Nephron progenitor cell (in vitro differentiated cells): ENCODE measurements at regions not wholly inside any gene's neighbourhood (a gene's known extent, or its start where the extent isn't known, plus 50 kb on each side); places are given as distances from the start of the nearest gene placed in this dataset.

Experiments used
- DNase-seq: peaks from one replicate; pipeline ENCODE4 v3.0.0; 2021
- H3K27ac Mint-ChIP-seq: 2 replicates; pipeline ENCODE4 v1.8.0; 2021; ENCODE audit warnings: mild to moderate bottlenecking, moderate library complexity, mixed read lengths
- H3K27me3 Mint-ChIP-seq: 2 replicates; pipeline ENCODE4 v1.8.0; 2021; ENCODE audit warnings: mild to moderate bottlenecking, low read depth, mixed read lengths; ENCODE audit not compliant: poor library complexity
- H3K36me3 Mint-ChIP-seq: 2 replicates; pipeline ENCODE4 v1.8.0; 2021; ENCODE audit warnings: low read depth, mixed read lengths
- H3K4me1 Mint-ChIP-seq: 2 replicates; pipeline ENCODE4 v1.8.0; 2021; ENCODE audit warnings: mixed read lengths
- H3K4me3 Mint-ChIP-seq: 2 replicates; pipeline ENCODE4 v1.8.0; 2021; ENCODE audit warnings: mild to moderate bottlenecking, moderate library complexity, mixed read lengths
- H3K9me3 Mint-ChIP-seq: 2 replicates; pipeline ENCODE4 v1.8.0; 2021; ENCODE audit warnings: mild to moderate bottlenecking, moderate library complexity, mixed read lengths
- TF ChIP-seq, protein P1 (sequence below): fragments of 200-600 bp; sonication (generic); IDR thresholded peaks from 2 replicates; pipeline ENCODE4 v1.5.0; 2021; ENCODE audit warnings: antibody characterized with exemption

DNA sequence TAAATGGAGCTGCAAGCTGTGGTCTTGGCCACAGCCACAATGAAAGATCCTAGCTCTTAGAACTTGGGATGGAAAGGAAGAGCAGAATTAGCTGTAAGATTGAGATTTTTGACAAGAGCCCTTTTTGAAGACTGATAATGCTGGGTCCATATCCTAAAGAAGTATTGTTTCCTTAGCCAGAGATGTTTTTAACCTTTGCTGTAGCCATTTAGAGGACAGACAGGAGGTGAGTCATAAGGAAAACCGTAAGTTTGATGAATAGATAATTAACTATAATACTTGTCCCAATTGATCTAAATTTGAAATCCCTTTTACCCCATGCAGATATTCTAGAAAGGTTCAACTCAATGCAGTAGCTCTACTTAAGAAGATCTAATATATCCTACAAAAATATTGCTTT, 213.7 kb downstream of the HTR1B start:
- Mint-ChIP-seq H3K27me3 (no peaks in the 10 kb centered on the region), H3K4me3 (no peak overlapping the region), H3K36me3 (peaks cover 5% of the 10 kb centered on the region), H3K9me3 (peaks cover 30% of the 10 kb centered on the region), H3K27ac (no peak overlapping the region), H3K4me1 (peaks cover 7% of the 10 kb centered on the region)
- TF ChIP-seq, protein P1, sequence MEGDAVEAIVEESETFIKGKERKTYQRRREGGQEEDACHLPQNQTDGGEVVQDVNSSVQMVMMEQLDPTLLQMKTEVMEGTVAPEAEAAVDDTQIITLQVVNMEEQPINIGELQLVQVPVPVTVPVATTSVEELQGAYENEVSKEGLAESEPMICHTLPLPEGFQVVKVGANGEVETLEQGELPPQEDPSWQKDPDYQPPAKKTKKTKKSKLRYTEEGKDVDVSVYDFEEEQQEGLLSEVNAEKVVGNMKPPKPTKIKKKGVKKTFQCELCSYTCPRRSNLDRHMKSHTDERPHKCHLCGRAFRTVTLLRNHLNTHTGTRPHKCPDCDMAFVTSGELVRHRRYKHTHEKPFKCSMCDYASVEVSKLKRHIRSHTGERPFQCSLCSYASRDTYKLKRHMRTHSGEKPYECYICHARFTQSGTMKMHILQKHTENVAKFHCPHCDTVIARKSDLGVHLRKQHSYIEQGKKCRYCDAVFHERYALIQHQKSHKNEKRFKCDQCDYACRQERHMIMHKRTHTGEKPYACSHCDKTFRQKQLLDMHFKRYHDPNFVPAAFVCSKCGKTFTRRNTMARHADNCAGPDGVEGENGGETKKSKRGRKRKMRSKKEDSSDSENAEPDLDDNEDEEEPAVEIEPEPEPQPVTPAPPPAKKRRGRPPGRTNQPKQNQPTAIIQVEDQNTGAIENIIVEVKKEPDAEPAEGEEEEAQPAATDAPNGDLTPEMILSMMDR: no peak
- no peak for DNase-seq

DNA sequence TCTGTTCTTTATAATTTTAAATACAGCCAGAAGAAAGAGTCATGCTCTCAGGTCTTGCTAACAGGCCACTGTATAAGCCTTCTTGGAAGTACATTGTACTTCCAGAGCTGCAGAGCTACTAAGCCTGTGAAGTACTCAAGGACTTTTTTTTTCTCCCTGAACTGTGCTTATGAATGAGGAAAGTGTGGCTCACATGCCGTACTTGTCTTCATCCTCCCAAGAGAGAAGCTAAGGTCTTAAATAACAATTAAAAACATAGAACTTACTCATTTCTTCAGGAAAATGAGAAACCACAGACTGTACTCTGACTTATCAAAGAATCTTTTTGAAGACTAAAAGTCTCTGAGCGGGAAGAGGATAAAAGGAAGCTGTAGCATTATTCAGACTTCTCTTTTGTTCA, 218.3 kb downstream of the HTR1B start:
- DNase-seq: no peak
- TF ChIP-seq, protein P1: no peak
- H3K27me3 Mint-ChIP-seq: no peaks in the 10 kb centered on the region
- H3K27ac Mint-ChIP-seq: no peak overlapping the region
- H3K4me1 Mint-ChIP-seq: peaks cover 7% of the 10 kb centered on the region
- H3K9me3 Mint-ChIP-seq: no peaks in the 10 kb centered on the region
- H3K4me3 Mint-ChIP-seq: no peak overlapping the region
- no peaks in the 10 kb centered on the region for H3K36me3 Mint-ChIP-seq

DNA sequence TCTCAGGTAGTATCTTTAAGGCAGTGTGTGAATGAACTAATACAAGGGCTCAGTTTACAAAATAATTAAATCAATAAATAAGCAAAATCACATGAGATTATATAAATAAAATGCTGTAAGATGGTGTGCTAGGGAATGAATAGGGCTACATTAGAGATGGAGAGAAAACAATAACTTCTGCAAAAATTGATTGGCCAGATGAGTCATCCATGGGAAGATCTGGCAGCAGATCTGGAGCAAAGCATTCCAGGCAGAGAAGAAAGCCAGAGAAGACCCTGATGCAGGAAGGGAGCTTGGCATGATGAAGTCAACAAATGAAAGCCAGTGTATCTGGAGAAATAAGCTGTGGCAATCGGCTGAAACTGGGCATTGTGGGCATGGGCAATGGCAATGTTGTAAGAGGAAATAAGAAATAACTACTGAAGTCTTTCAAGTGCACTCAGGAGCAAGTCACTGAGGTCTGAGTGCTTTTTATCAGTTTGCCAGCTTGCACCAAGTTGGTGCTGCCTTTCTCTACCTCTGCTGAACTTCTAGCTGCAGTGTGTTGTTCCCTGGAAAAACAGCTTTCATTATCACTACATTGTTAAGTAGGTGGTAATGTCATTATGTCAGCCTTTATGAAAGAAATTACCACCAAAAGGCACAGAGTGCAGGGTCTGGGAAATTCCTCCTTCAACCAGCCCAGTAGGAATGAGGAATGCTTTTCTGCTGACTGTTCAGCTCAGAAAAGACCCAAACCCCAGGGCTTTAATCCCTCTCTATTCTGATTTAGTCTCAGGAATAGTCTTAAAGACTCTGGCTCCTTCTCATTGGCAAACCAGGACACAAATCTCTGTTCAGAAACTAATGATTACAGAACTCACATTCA, 231.6 kb downstream of the HTR1B start:
- TF ChIP-seq, protein P1: no peak
- DNase-seq: no peak
- no peak overlapping the region for H3K4me3 Mint-ChIP-seq
- H3K36me3 Mint-ChIP-seq: no peaks in the 10 kb centered on the region
- no peak overlapping the region for H3K27ac Mint-ChIP-seq
- H3K9me3 Mint-ChIP-seq: no peaks in the 10 kb centered on the region
- no peaks in the 10 kb centered on the region for H3K27me3 Mint-ChIP-seq
- H3K4me1 Mint-ChIP-seq: no peaks in the 10 kb centered on the region

DNA sequence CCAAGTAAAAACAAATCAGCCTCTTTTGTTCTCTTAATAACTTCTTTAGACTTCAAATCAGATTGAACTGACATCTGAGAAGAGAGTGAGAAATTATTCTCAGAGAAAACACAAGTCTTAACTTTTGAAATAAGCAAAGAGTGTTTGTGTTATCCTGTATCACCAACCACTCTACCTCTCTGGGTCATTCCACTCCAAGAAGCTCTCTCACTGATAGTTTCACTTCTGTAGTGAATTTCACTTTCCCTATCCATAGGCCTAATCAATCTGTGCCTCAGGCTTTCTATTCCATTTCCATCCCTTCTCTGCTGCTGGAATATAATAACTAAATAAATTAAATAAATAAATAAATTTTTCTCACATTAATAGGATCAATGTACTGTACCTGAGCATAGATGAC, 235.0 kb downstream of the HTR1B start:
- TF ChIP-seq, protein P1: no peak
- Mint-ChIP-seq H3K4me3 (no peak overlapping the region), H3K27ac (no peak overlapping the region), H3K27me3 (peaks cover 4% of the 10 kb centered on the region), H3K36me3 (no peaks in the 10 kb centered on the region), H3K9me3 (peaks cover 4% of the 10 kb centered on the region), H3K4me1 (no peaks in the 10 kb centered on the region)
- no peak for DNase-seq

DNA sequence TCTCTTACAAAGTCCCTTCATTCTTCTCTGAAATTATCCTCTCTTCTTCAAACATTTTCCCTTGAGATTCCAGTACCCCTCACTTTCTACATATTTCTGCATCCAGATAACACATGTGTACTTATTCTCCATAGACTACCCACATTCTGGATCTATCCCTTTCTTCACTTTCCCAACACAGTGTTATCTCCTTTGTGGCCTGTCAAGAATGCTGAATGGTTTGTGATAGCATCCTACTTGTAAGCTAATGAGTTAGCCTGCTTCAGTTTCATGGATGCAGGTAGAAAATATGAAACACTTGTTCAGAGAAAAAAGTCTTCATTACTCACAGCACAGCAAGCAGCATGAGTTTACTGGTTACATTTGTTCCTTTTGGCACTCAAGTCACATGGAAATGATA, 245.4 kb downstream of the HTR1B start:
- H3K4me3 Mint-ChIP-seq: no peak overlapping the region
- DNase-seq: no peak
- no peaks in the 10 kb centered on the region for H3K27me3 Mint-ChIP-seq
- H3K9me3 Mint-ChIP-seq: peaks cover 23% of the 10 kb centered on the region
- no peaks in the 10 kb centered on the region for H3K36me3 Mint-ChIP-seq
- no peak overlapping the region for H3K27ac Mint-ChIP-seq
- TF ChIP-seq, protein P1: no peak
- H3K4me1 Mint-ChIP-seq: no peaks in the 10 kb centered on the region

DNA sequence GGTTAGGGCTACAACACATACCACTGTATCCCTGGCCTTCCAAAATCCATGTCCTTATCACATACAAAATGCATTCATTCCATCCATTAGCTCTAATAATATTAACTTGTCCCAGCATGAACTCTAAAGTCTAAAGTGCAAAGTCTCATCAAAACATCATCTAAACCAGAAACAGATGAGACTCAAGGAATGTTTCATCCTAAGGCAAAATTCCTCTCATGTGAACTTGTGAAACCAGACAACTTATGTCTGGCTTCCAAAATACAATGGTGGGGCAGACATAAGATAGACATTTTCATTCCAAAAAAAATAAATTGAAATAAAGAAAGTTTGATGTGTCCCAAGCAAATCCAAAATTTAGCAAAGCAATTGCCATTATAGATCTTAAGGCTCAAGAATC, 257.4 kb downstream of the HTR1B start:
- Mint-ChIP-seq H3K4me1 (no peaks in the 10 kb centered on the region), H3K27ac (no peak overlapping the region)

More for the DNA sequence above, 257.4 kb downstream of the HTR1B start:
- no peak overlapping the region for H3K4me3 Mint-ChIP-seq
- H3K27me3 Mint-ChIP-seq: no peaks in the 10 kb centered on the region
- DNase-seq: no peak
- TF ChIP-seq, protein P1: no peak
- H3K36me3 Mint-ChIP-seq: no peaks in the 10 kb centered on the region
- no peaks in the 10 kb centered on the region for H3K9me3 Mint-ChIP-seq
